ENCODE measurements at regions not wholly inside any gene's neighbourhood (a gene's known extent, or its start where the extent isn't known, plus 50 kb on each side); places are given as distances from the start of the nearest gene placed in this dataset.

- H3K27me3 ChIP-seq (replicated peaks; ENCODE audit: insufficient read depth, low read depth, low read length, poor library complexity) = peaks cover 88% of the 10 kb centered on the region
- H3K27ac ChIP-seq (ENCODE audit: low read depth, low read length, poor library complexity, severe bottlenecking) = no peak overlapping the region
- ChIA-PET CTCF (no interaction called here), POLR2A (ENCODE audit: low non-redundant PET) (no interaction called here)
- BruUV-seq (replicated peaks) = no TSS peak
- DNase-seq (ENCODE audit: low spot score) = no peak
- no peak overlapping the region for H3K4me3 ChIP-seq (ENCODE audit: low read depth, low read length, poor library complexity, severe bottlenecking)
- no peaks in the 10 kb centered on the region for H3K4me1 ChIP-seq (ENCODE audit: insufficient read depth, low read length, poor library complexity, severe bottlenecking)
- H3K9me3 ChIP-seq (ENCODE audit: low read depth, low read length, poor library complexity, severe bottlenecking) = no peaks in the 10 kb centered on the region
- no peak for TF ChIP-seq CTCF (conservative IDR thresholded peaks at IDR 0.05; ENCODE audit: low read depth, low read length)
- TF ChIP-seq EZH2 (IDR thresholded peaks at IDR 0.05; ENCODE audit: borderline replicate concordance, low read depth, low read length, poor library complexity, severe bottlenecking) = no peak
- intact Hi-C loops (cut with micrococcal nuclease; ENCODE audit: unreplicated experiment) = no loop called here
- H3K36me3 ChIP-seq (ENCODE audit: insufficient read depth, low read length, poor library complexity, severe bottlenecking) = no peaks in the 10 kb centered on the region
Measured at GRCh38 chr20:63125838-63126601, 89.9 kb downstream of the YTHDF1 start.

GRCh38 chr20:63125581-63125837 is 90.4 kb downstream of the YTHDF1 start:
- no peaks in the 10 kb centered on the region for H3K9me3 ChIP-seq (ENCODE audit: low read depth, low read length, poor library complexity, severe bottlenecking)
- no peak overlapping the region for H3K4me3 ChIP-seq (ENCODE audit: low read depth, low read length, poor library complexity, severe bottlenecking)
- no peaks in the 10 kb centered on the region for H3K36me3 ChIP-seq (ENCODE audit: insufficient read depth, low read length, poor library complexity, severe bottlenecking)
- H3K27ac ChIP-seq (ENCODE audit: low read depth, low read length, poor library complexity, severe bottlenecking) = no peak overlapping the region
- DNase-seq (ENCODE audit: low spot score) = no peak
- TF ChIP-seq CTCF (conservative IDR thresholded peaks at IDR 0.05; ENCODE audit: low read depth, low read length) = no peak
- TF ChIP-seq EZH2 (IDR thresholded peaks at IDR 0.05; ENCODE audit: borderline replicate concordance, low read depth, low read length, poor library complexity, severe bottlenecking) = no peak
- H3K27me3 ChIP-seq (replicated peaks; ENCODE audit: insufficient read depth, low read depth, low read length, poor library complexity) = peaks cover 88% of the 10 kb centered on the region
- no peaks in the 10 kb centered on the region for H3K4me1 ChIP-seq (ENCODE audit: insufficient read depth, low read length, poor library complexity, severe bottlenecking)
- ChIA-PET POLR2A (ENCODE audit: low non-redundant PET) (no interaction called here), CTCF (no interaction called here)
- BruUV-seq (replicated peaks) = no TSS peak
- intact Hi-C loops (cut with micrococcal nuclease; ENCODE audit: unreplicated experiment) = no loop called here

- H3K4me3 ChIP-seq (ENCODE audit: low read depth, low read length, poor library complexity, severe bottlenecking) = no peak overlapping the region
- ChIA-PET POLR2A (ENCODE audit: low non-redundant PET) (no interaction called here), CTCF (no interaction called here)
- peaks cover 88% of the 10 kb centered on the region for H3K27me3 ChIP-seq (replicated peaks; ENCODE audit: insufficient read depth, low read depth, low read length, poor library complexity)
- H3K4me1 ChIP-seq (ENCODE audit: insufficient read depth, low read length, poor library complexity, severe bottlenecking) = no peaks in the 10 kb centered on the region
- no peak overlapping the region for H3K27ac ChIP-seq (ENCODE audit: low read depth, low read length, poor library complexity, severe bottlenecking)
- intact Hi-C loops (cut with micrococcal nuclease; ENCODE audit: unreplicated experiment) = no loop called here
- no peaks in the 10 kb centered on the region for H3K36me3 ChIP-seq (ENCODE audit: insufficient read depth, low read length, poor library complexity, severe bottlenecking)
- BruUV-seq (replicated peaks) = no TSS peak
- TF ChIP-seq EZH2 (IDR thresholded peaks at IDR 0.05; ENCODE audit: borderline replicate concordance, low read depth, low read length, poor library complexity, severe bottlenecking) (no peak), CTCF (conservative IDR thresholded peaks at IDR 0.05; ENCODE audit: low read depth, low read length) (no peak)
- no peaks in the 10 kb centered on the region for H3K9me3 ChIP-seq (ENCODE audit: low read depth, low read length, poor library complexity, severe bottlenecking)
- DNase-seq (ENCODE audit: low spot score) = no peak
Measured at GRCh38 chr20:63124782-63125580, 91.0 kb downstream of the YTHDF1 start.

Measured in A673 (cell line).